B cell (primary cell): ENCODE measurements at regions not wholly inside any gene's neighbourhood (a gene's known extent, or its start where the extent isn't known, plus 50 kb on each side); places are given as distances from the start of the nearest gene placed in this dataset.

Experiments used
- EZH2 ChIP-seq: IDR thresholded peaks from 2 replicates; pipeline ENCODE4 v1.6.1; 2012; ENCODE audit warnings: borderline replicate concordance, low read depth, mild to moderate bottlenecking, moderate library complexity, low read length; ENCODE audit not compliant: insufficient read depth, poor library complexity, severe bottlenecking
- TF ChIP-seq, protein P1 (sequence below): fragments of 200-600 bp; IDR thresholded peaks from one replicate; pipeline ENCODE4 v1.8.0; 2022; ENCODE audit warnings: antibody characterized with exemption, mild to moderate bottlenecking

DNA sequence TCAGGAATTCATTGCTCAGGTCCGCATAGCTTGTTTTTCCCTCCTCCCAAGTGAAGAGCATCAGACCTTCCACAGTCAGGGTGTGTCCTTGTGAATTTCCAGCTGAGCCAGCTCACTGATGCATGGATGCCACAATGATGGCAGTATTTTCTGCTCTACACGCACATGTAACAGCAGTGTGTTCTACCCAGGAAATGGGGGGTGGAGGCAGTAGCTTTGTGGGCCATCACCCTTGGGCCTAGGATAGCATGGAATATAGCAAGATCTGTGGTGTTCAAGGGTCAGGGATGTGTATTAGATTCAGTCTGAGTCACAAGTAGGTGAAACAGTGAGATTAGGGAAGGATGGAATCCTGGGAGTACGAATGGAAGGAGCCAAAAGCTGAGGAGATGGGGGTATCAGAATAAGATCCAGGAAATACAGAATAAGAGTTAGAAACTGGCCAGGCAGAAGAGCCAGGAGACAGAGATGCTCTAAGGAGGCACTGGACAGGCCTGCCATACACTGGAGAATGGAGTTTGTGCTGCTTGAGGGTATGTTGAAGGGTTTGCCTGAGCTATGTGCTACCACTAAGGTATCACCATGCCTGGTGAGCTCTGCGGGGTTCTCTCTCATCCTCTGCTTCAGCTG is 90.6 kb upstream of the CNIH3 start:
- TF ChIP-seq, protein P1, sequence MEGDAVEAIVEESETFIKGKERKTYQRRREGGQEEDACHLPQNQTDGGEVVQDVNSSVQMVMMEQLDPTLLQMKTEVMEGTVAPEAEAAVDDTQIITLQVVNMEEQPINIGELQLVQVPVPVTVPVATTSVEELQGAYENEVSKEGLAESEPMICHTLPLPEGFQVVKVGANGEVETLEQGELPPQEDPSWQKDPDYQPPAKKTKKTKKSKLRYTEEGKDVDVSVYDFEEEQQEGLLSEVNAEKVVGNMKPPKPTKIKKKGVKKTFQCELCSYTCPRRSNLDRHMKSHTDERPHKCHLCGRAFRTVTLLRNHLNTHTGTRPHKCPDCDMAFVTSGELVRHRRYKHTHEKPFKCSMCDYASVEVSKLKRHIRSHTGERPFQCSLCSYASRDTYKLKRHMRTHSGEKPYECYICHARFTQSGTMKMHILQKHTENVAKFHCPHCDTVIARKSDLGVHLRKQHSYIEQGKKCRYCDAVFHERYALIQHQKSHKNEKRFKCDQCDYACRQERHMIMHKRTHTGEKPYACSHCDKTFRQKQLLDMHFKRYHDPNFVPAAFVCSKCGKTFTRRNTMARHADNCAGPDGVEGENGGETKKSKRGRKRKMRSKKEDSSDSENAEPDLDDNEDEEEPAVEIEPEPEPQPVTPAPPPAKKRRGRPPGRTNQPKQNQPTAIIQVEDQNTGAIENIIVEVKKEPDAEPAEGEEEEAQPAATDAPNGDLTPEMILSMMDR, result no peak
- TF ChIP-seq EZH2, result no peak
